Ishikawa (cell line): ENCODE measurements at regions not wholly inside any gene's neighbourhood (a gene's known extent, or its start where the extent isn't known, plus 50 kb on each side); places are given as distances from the start of the nearest gene placed in this dataset.

Experiments
- CEBPB ChIP-seq: IDR thresholded peaks from 2 replicates; pipeline ENCODE4 v1.6.1; 2012
- CREB1 ChIP-seq: IDR thresholded peaks from 2 replicates; pipeline ENCODE4 v1.6.1; 2012; ENCODE audit warnings: low read depth
- EP300 ChIP-seq: IDR thresholded peaks from 2 replicates; pipeline ENCODE4 v1.6.1; 2012; ENCODE audit warnings: borderline replicate concordance
- MAX ChIP-seq: IDR thresholded peaks from 2 replicates; pipeline ENCODE4 v1.6.1; 2012
- RAD21 ChIP-seq: IDR thresholded peaks from 2 replicates; pipeline ENCODE4 v1.6.1; 2012; ENCODE audit warnings: low read depth
- TAF1 ChIP-seq: IDR thresholded peaks from 2 replicates; pipeline ENCODE4 v1.6.1; 2012; ENCODE audit warnings: low read depth, mild to moderate bottlenecking
- TEAD4 ChIP-seq: IDR thresholded peaks from 2 replicates; pipeline ENCODE4 v1.6.1; 2012

GRCh38 chr2:12177455-12178288 is 431.2 kb downstream of the LPIN1 start:
- no peak for TF ChIP-seq EP300
- TF ChIP-seq CREB1: no peak
- TF ChIP-seq CEBPB: no peak
- TF ChIP-seq RAD21: no peak
- no peak for TF ChIP-seq MAX
- no peak for TF ChIP-seq TEAD4
- no peak for TF ChIP-seq TAF1
